ENCODE measurements at regions not wholly inside any gene's neighbourhood (a gene's known extent, or its start where the extent isn't known, plus 50 kb on each side); places are given as distances from the start of the nearest gene placed in this dataset.

DNA sequence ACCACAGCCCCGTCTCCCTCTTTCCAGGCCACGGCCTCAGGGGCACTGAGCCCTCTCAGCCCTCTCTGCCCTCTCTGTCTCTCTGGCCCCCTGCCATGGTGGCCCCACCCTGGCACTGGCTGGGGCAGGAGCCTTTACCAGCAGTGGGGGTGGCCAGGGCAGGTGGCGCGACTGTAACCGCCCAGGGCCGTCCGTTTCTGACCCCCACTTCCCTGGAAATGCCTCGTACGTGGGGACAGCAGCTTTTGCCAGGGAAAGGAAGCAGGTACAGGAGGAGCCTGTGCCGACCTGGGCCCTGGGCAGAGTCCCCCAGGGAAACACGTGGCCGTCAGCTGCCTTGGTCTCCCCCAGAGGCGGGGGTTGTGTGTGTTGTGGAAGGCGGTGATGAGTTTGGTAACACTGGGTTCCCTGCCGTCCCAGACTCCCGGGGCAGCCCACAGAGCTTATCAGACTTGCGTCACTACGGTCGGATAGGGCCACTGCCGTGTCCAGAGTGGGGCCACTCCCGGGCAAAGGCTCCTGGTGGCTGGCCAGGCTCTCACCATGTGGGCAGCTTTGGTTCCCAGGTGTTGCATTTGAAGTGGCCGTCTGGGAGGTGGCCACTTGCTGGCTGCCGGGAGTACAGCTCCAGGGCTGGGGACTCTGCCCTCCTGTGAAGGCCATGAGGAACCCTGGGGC, 249.3 kb upstream of the CIBAR2 start:
- H3K27ac ChIP-seq = no peak overlapping the region
- no peaks in the 10 kb centered on the region for H3K36me3 ChIP-seq
- TF ChIP-seq POLR2A (IDR thresholded peaks at IDR 0.05) (no peak), CTCF (IDR thresholded peaks at IDR 0.05) (no peak)
- DNase-seq = no peak
- H3K4me3 ChIP-seq = no peak overlapping the region
- peaks cover 0 to 7% of the 10 kb centered on the region in 2 donors for H3K9me3 ChIP-seq
- H3K4me1 ChIP-seq = no peaks in the 10 kb centered on the region
- intact Hi-C loops (cut with DNase I; ENCODE audit: low total_unique reads) = no loop called here
- no peaks in the 10 kb centered on the region for H3K27me3 ChIP-seq

DNA sequence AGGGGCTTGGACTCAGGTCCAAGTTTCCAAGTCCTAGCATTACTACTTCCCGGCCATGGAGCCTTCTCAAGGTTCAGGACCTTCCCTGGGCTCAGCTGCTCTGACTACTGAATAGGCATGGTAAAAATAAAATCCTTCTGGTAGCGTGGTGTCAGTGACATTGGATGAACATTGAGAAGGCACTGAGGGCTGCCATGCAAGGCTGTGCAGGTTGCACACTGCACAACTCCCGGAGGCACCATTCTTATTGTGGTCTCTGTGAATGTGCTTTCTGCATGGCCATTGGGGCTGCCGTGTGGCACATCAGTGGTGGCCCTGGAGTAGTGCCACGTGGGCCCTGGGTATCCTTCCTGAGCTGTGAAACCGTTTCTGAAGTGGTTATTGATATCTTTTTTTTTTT, 250.2 kb upstream of the CIBAR2 start:
- Histone ChIP-seq H3K27ac (no peak overlapping the region), H3K27me3 (no peaks in the 10 kb centered on the region), H3K4me1 (no peaks in the 10 kb centered on the region), H3K4me3 (no peak overlapping the region), H3K36me3 (no peaks in the 10 kb centered on the region), H3K9me3 (peaks cover 0 to 7% of the 10 kb centered on the region in 2 donors)
- TF ChIP-seq POLR2A (IDR thresholded peaks at IDR 0.05) = no peak
- TF ChIP-seq CTCF (IDR thresholded peaks at IDR 0.05) = no peak
- DNase-seq = no peak
- intact Hi-C loops (cut with DNase I; ENCODE audit: low total_unique reads) = no loop called here

GRCh38 chr16:85363427-85363826, 249.7 kb upstream of the GSE1 start:
- H3K4me1 ChIP-seq = no peaks in the 10 kb centered on the region
- H3K27ac ChIP-seq = no peak overlapping the region

DNA sequence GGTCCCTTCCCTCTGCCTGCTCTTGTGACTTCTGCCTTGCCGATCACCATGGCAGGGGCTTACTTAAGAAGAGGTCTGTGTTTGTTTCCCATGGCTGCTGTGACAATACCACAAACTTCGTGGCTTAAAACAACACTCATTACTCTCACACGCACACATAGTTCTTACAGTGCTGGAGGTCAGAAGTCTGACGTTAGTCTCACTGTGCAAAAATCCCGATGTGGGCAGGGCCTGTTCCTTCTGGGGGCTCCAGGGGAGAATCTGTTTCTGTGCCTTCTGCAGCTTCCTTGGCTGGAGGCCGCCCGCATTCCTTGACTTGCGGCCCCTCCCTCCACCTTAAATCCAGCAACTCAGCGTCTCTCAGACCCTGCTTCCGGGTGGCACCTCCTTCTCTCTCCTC, 249.2 kb upstream of the GSE1 start:
- intact Hi-C loops (cut with DNase I; ENCODE audit: low total_unique reads) = no loop called here
- Histone ChIP-seq H3K36me3 (no peaks in the 10 kb centered on the region), H3K9me3 (peaks cover 0 to 7% of the 10 kb centered on the region in 2 donors), H3K4me3 (no peak overlapping the region), H3K27ac (no peak overlapping the region), H3K27me3 (no peaks in the 10 kb centered on the region), H3K4me1 (no peaks in the 10 kb centered on the region)
- TF ChIP-seq CTCF (IDR thresholded peaks at IDR 0.05) (no peak), POLR2A (IDR thresholded peaks at IDR 0.05) (no peak)
- no peak for DNase-seq

More at GRCh38 chr16:85363427-85363826, 249.7 kb upstream of the GSE1 start:
- TF ChIP-seq POLR2A (IDR thresholded peaks at IDR 0.05) (no peak), CTCF (IDR thresholded peaks at IDR 0.05) (no peak)
- H3K27me3 ChIP-seq = no peaks in the 10 kb centered on the region
- no peak for DNase-seq
- H3K9me3 ChIP-seq = peaks cover 0 to 7% of the 10 kb centered on the region in 2 donors
- H3K4me3 ChIP-seq = no peak overlapping the region
- H3K36me3 ChIP-seq = no peaks in the 10 kb centered on the region
- intact Hi-C loops (cut with DNase I; ENCODE audit: low total_unique reads) = no loop called here

- H3K4me3 ChIP-seq = no peak overlapping the region
- no peak for DNase-seq
- TF ChIP-seq CTCF (IDR thresholded peaks at IDR 0.05) (no peak), POLR2A (IDR thresholded peaks at IDR 0.05) (no peak)
- no peaks in the 10 kb centered on the region for H3K4me1 ChIP-seq
- no peak overlapping the region for H3K27ac ChIP-seq
- H3K27me3 ChIP-seq = no peaks in the 10 kb centered on the region
- H3K36me3 ChIP-seq = no peaks in the 10 kb centered on the region
- intact Hi-C loops (cut with DNase I; ENCODE audit: low total_unique reads) = no loop called here
- H3K9me3 ChIP-seq = peaks cover 0 to 7% of the 10 kb centered on the region in 2 donors
These were observed 248.6 kb upstream of the GSE1 start for GRCh38 chr16:85364323-85365040.

Data from uterus (tissue), 3 donors.